ENCODE measurements at regions not wholly inside any gene's neighbourhood (a gene's known extent, or its start where the extent isn't known, plus 50 kb on each side); places are given as distances from the start of the nearest gene placed in this dataset.

GRCh38 chr18:46271488-46271887 is 167.3 kb downstream of the HAUS1 start:
- TF ChIP-seq POLR2A (IDR thresholded peaks at IDR 0.05) = no peak
- peak in 1 of 5 experiments; percentile 20 for TF ChIP-seq CTCF (IDR thresholded peaks at IDR 0.05)
- no peak for TF ChIP-seq EP300 (IDR thresholded peaks at IDR 0.05; ENCODE audit: low read depth)
- TF ChIP-seq POLR2AphosphoS5 (IDR thresholded peaks at IDR 0.05) = no peak
